ENCODE measurements at regions not wholly inside any gene's neighbourhood (a gene's known extent, or its start where the extent isn't known, plus 50 kb on each side); places are given as distances from the start of the nearest gene placed in this dataset.

- H3K4me1 ChIP-seq (ENCODE audit: control insufficient read depth, insufficient read depth, low read length, poor library complexity, severe bottlenecking) = no peaks in the 10 kb centered on the region
- ATAC-seq (ENCODE audit: low read depth in 2 of 2) = no peak
- H3K27ac ChIP-seq (ENCODE audit: insufficient read depth, low read length, poor library complexity, severe bottlenecking) = no peak overlapping the region
- H3K27me3 ChIP-seq (ENCODE audit: control insufficient read depth, insufficient read depth, low read length) = no peaks in the 10 kb centered on the region
- DNase-seq = no peak
- H3K36me3 Mint-ChIP-seq = no peaks in the 10 kb centered on the region
- H3K27ac Mint-ChIP-seq = no peak overlapping the region
- no peaks in the 10 kb centered on the region for H3K9me3 ChIP-seq (ENCODE audit: control insufficient read depth in 2 of 2, low read length in 2 of 2)
- H3K4me1 Mint-ChIP-seq = no peaks in the 10 kb centered on the region
- H3K4me3 ChIP-seq (ENCODE audit: low read depth, low read length) = no peak overlapping the region
- H3K36me3 ChIP-seq (ENCODE audit: control insufficient read depth, insufficient read depth, low read length) = no peaks in the 10 kb centered on the region
- H3K9me3 Mint-ChIP-seq = peaks cover 0 to 7% (median 0%) of the 10 kb centered on the region in 7 donors
- no peaks in the 10 kb centered on the region for H3K27me3 Mint-ChIP-seq
- H3K4me3 Mint-ChIP-seq = no peak overlapping the region
Observed at GRCh38 chr5:19175776-19176570, 812.0 kb downstream of the CDH18 start.

GRCh38 chr5:19179571-19179970, 808.4 kb downstream of the CDH18 start:
- Mint-ChIP-seq H3K9me3 (peaks cover 0 to 7% (median 0%) of the 10 kb centered on the region in 7 donors), H3K4me1 (no peaks in the 10 kb centered on the region), H3K36me3 (no peaks in the 10 kb centered on the region), H3K27ac (no peak overlapping the region), H3K4me3 (no peak overlapping the region), H3K27me3 (no peaks in the 10 kb centered on the region)
- Histone ChIP-seq H3K4me1 (ENCODE audit: control insufficient read depth, insufficient read depth, low read length, poor library complexity, severe bottlenecking) (no peaks in the 10 kb centered on the region), H3K27ac (ENCODE audit: insufficient read depth, low read length, poor library complexity, severe bottlenecking) (no peak overlapping the region), H3K36me3 (ENCODE audit: control insufficient read depth, insufficient read depth, low read length) (no peaks in the 10 kb centered on the region), H3K4me3 (ENCODE audit: low read depth, low read length) (no peak overlapping the region), H3K9me3 (ENCODE audit: control insufficient read depth in 2 of 2, low read length in 2 of 2) (peaks cover 1 to 7% of the 10 kb centered on the region in 2 experiments), H3K27me3 (ENCODE audit: control insufficient read depth, insufficient read depth, low read length) (no peaks in the 10 kb centered on the region)
- DNase-seq (no peak), ATAC-seq (ENCODE audit: low read depth in 2 of 2) (no peak)

GRCh38 chr5:19189176-19189575, 798.8 kb downstream of the CDH18 start:
- peaks cover 5 to 13% (median 9%) of the 10 kb centered on the region in 7 donors for H3K9me3 Mint-ChIP-seq
- H3K4me3 Mint-ChIP-seq = no peak overlapping the region
- Histone ChIP-seq H3K27ac (ENCODE audit: insufficient read depth, low read length, poor library complexity, severe bottlenecking) (no peak overlapping the region), H3K36me3 (ENCODE audit: control insufficient read depth, insufficient read depth, low read length) (no peaks in the 10 kb centered on the region), H3K27me3 (ENCODE audit: control insufficient read depth, insufficient read depth, low read length) (no peaks in the 10 kb centered on the region), H3K4me3 (ENCODE audit: low read depth, low read length) (no peak overlapping the region), H3K4me1 (ENCODE audit: control insufficient read depth, insufficient read depth, low read length, poor library complexity, severe bottlenecking) (no peaks in the 10 kb centered on the region), H3K9me3 (ENCODE audit: control insufficient read depth in 2 of 2, low read length in 2 of 2) (peaks cover 4 to 11% of the 10 kb centered on the region in 2 experiments)
- no peaks in the 10 kb centered on the region for H3K4me1 Mint-ChIP-seq
- no peaks in the 10 kb centered on the region for H3K27me3 Mint-ChIP-seq
- H3K27ac Mint-ChIP-seq = no peak overlapping the region
- no peak for DNase-seq
- ATAC-seq (ENCODE audit: low read depth in 2 of 2) = no peak
- H3K36me3 Mint-ChIP-seq = no peaks in the 10 kb centered on the region

- DNase-seq = no peak
- H3K9me3 Mint-ChIP-seq = peaks cover 2 to 7% (median 4%) of the 10 kb centered on the region in 7 donors
- H3K9me3 ChIP-seq (ENCODE audit: control insufficient read depth in 2 of 2, low read length in 2 of 2) = peaks cover 0 to 2% of the 10 kb centered on the region in 2 experiments
- ATAC-seq (ENCODE audit: low read depth in 2 of 2) = no peak
- no peak overlapping the region for H3K4me3 Mint-ChIP-seq
- no peak overlapping the region for H3K4me3 ChIP-seq (ENCODE audit: low read depth, low read length)
- no peaks in the 10 kb centered on the region for H3K36me3 ChIP-seq (ENCODE audit: control insufficient read depth, insufficient read depth, low read length)
- no peaks in the 10 kb centered on the region for H3K4me1 ChIP-seq (ENCODE audit: control insufficient read depth, insufficient read depth, low read length, poor library complexity, severe bottlenecking)
- H3K27me3 ChIP-seq (ENCODE audit: control insufficient read depth, insufficient read depth, low read length) = no peaks in the 10 kb centered on the region
- no peaks in the 10 kb centered on the region for H3K36me3 Mint-ChIP-seq
- no peak overlapping the region for H3K27ac ChIP-seq (ENCODE audit: insufficient read depth, low read length, poor library complexity, severe bottlenecking)
- H3K4me1 Mint-ChIP-seq = no peaks in the 10 kb centered on the region
- no peaks in the 10 kb centered on the region for H3K27me3 Mint-ChIP-seq
- H3K27ac Mint-ChIP-seq = no peak overlapping the region
Observed at GRCh38 chr5:19193631-19194030, 794.4 kb downstream of the CDH18 start.

DNA sequence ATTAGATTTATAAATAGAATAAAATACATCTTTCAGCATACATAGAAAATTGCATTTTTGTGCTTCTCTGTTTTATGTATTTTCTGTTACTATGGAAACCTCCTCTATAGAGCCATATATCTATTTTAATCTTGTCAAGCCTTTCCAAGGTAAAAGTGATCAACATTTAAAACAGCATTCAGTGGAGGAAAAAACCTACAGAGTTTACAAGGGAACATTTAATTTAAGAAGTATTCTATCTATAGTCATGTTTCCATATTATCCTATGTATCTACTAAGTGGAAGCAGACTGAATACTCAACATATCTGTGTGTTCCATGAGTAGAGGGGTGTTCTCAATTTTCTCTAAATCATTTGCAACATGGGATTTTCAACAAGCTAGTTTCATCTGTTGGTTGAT, 791.4 kb downstream of the CDH18 start:
- Histone ChIP-seq H3K4me3 (ENCODE audit: low read depth, low read length) (no peak overlapping the region), H3K27me3 (ENCODE audit: control insufficient read depth, insufficient read depth, low read length) (no peaks in the 10 kb centered on the region), H3K27ac (ENCODE audit: insufficient read depth, low read length, poor library complexity, severe bottlenecking) (no peak overlapping the region), H3K36me3 (ENCODE audit: control insufficient read depth, insufficient read depth, low read length) (no peaks in the 10 kb centered on the region), H3K4me1 (ENCODE audit: control insufficient read depth, insufficient read depth, low read length, poor library complexity, severe bottlenecking) (no peaks in the 10 kb centered on the region), H3K9me3 (ENCODE audit: control insufficient read depth in 2 of 2, low read length in 2 of 2) (no peaks in the 10 kb centered on the region)
- no peak overlapping the region for H3K4me3 Mint-ChIP-seq
- no peaks in the 10 kb centered on the region for H3K27me3 Mint-ChIP-seq
- H3K36me3 Mint-ChIP-seq = no peaks in the 10 kb centered on the region
- DNase-seq = no peak
- no peaks in the 10 kb centered on the region for H3K4me1 Mint-ChIP-seq
- ATAC-seq (ENCODE audit: low read depth in 2 of 2) = no peak
- H3K27ac Mint-ChIP-seq = no peak overlapping the region
- H3K9me3 Mint-ChIP-seq = peaks cover 1 to 7% (median 5%) of the 10 kb centered on the region in 7 donors

DNA sequence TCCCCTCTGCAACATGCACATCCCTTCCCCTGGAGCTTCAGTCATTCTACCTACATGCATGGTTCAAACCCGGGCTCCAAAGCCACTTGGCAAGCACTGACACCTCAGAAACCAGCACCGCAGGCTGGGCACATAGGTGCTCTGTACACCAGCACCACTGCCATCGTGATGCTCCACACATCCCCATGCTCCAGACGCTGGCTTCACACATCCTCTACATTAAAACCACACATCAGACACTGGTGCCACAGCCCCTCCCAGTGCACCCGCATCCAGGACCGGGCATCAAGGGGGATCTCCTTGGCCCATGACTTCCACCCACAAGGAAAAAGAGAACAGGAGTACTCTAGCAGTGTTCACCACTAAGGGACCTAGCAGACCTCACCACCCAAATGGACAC, 787.7 kb downstream of the CDH18 start:
- no peaks in the 10 kb centered on the region for H3K27me3 Mint-ChIP-seq
- H3K27me3 ChIP-seq (ENCODE audit: control insufficient read depth, insufficient read depth, low read length) = no peaks in the 10 kb centered on the region
- no peaks in the 10 kb centered on the region for H3K36me3 ChIP-seq (ENCODE audit: control insufficient read depth, insufficient read depth, low read length)
- peaks cover 1 to 8% (median 5%) of the 10 kb centered on the region in 7 donors for H3K9me3 Mint-ChIP-seq
- H3K4me1 ChIP-seq (ENCODE audit: control insufficient read depth, insufficient read depth, low read length, poor library complexity, severe bottlenecking) = no peaks in the 10 kb centered on the region
- ATAC-seq (ENCODE audit: low read depth in 2 of 2) (no peak), DNase-seq (no peak)
- no peak overlapping the region for H3K27ac ChIP-seq (ENCODE audit: insufficient read depth, low read length, poor library complexity, severe bottlenecking)
- H3K4me3 ChIP-seq (ENCODE audit: low read depth, low read length) = no peak overlapping the region
- H3K4me3 Mint-ChIP-seq = no peak overlapping the region
- H3K27ac Mint-ChIP-seq = no peak overlapping the region
- H3K36me3 Mint-ChIP-seq = no peaks in the 10 kb centered on the region
- H3K9me3 ChIP-seq (ENCODE audit: control insufficient read depth in 2 of 2, low read length in 2 of 2) = peaks cover 0 to 5% of the 10 kb centered on the region in 2 experiments
- H3K4me1 Mint-ChIP-seq = no peaks in the 10 kb centered on the region

- Histone ChIP-seq H3K27me3 (ENCODE audit: control insufficient read depth, insufficient read depth, low read length) (no peaks in the 10 kb centered on the region), H3K9me3 (ENCODE audit: control insufficient read depth in 2 of 2, low read length in 2 of 2) (peaks cover 4 to 15% of the 10 kb centered on the region in 2 experiments), H3K4me1 (ENCODE audit: control insufficient read depth, insufficient read depth, low read length, poor library complexity, severe bottlenecking) (no peaks in the 10 kb centered on the region), H3K4me3 (ENCODE audit: low read depth, low read length) (no peak overlapping the region), H3K36me3 (ENCODE audit: control insufficient read depth, insufficient read depth, low read length) (no peaks in the 10 kb centered on the region), H3K27ac (ENCODE audit: insufficient read depth, low read length, poor library complexity, severe bottlenecking) (no peak overlapping the region)
- Mint-ChIP-seq H3K4me3 (no peak overlapping the region), H3K4me1 (no peaks in the 10 kb centered on the region), H3K27ac (no peak overlapping the region), H3K36me3 (no peaks in the 10 kb centered on the region), H3K9me3 (peaks cover 5 to 21% (median 5%) of the 10 kb centered on the region in 7 donors), H3K27me3 (no peaks in the 10 kb centered on the region)
- ATAC-seq (ENCODE audit: low read depth in 2 of 2) (no peak), DNase-seq (no peak)
Observed at GRCh38 chr5:19208397-19208796, 779.6 kb downstream of the CDH18 start.

DNA sequence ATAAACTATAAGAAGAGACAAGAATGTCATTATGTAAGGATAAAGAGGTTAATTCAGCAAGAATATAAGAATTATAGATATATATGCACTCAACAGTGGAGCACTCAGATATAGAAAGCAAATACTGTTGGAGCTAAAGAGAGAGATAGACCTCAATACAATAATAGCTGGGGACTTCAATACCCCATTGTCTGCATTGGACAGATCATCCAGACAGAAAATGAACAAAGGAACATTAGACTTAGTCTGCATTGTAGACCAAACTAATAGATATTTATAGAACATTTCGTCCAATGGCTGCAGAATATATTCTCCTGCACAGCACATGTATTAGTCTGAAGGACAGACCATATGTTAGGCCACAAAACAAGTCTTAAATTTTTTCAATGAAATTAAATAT, 777.1 kb downstream of the CDH18 start:
- no peak overlapping the region for H3K4me3 ChIP-seq (ENCODE audit: low read depth, low read length)
- H3K9me3 ChIP-seq (ENCODE audit: control insufficient read depth in 2 of 2, low read length in 2 of 2) = peaks cover 4 to 12% of the 10 kb centered on the region in 2 experiments
- no peaks in the 10 kb centered on the region for H3K36me3 Mint-ChIP-seq
- H3K27ac Mint-ChIP-seq = no peak overlapping the region
- ATAC-seq (ENCODE audit: low read depth in 2 of 2) = no peak
- no peak overlapping the region for H3K27ac ChIP-seq (ENCODE audit: insufficient read depth, low read length, poor library complexity, severe bottlenecking)
- H3K27me3 Mint-ChIP-seq = no peaks in the 10 kb centered on the region
- no peaks in the 10 kb centered on the region for H3K4me1 Mint-ChIP-seq
- no peaks in the 10 kb centered on the region for H3K27me3 ChIP-seq (ENCODE audit: control insufficient read depth, insufficient read depth, low read length)
- H3K4me1 ChIP-seq (ENCODE audit: control insufficient read depth, insufficient read depth, low read length, poor library complexity, severe bottlenecking) = no peaks in the 10 kb centered on the region
- H3K9me3 Mint-ChIP-seq = peaks cover 5 to 23% (median 5%) of the 10 kb centered on the region in 7 donors
- H3K4me3 Mint-ChIP-seq = no peak overlapping the region
- DNase-seq = no peak
- H3K36me3 ChIP-seq (ENCODE audit: control insufficient read depth, insufficient read depth, low read length) = no peaks in the 10 kb centered on the region
